Endothelial cell of umbilical vein (primary cell): ENCODE measurements at regions not wholly inside any gene's neighbourhood (a gene's known extent, or its start where the extent isn't known, plus 50 kb on each side); places are given as distances from the start of the nearest gene placed in this dataset.
"Not testable (repeated sequence)": the region's sequence is repeated elsewhere in the genome, so short reads cannot be mapped to it uniquely, and the experiment has no call there.

ENCODE experiments used
- BruUV-seq: library from RNA; stranded (reverse); fragments of 400-500 nt; replicated peaks from 2 replicates; lab custom pipeline; 2021; lab: Mats Ljungman, UMichigan
- CTCF ChIA-PET: fragments of 300-600, 350-600 bp; sonication (Branson Sonifier 250); formaldehyde crosslinking; loops from one replicate; lab custom pipeline; 2021; ENCODE audit warnings: antibody characterized with exemption, inconsistent platforms; lab: Charles Lee
- POLR2A ChIA-PET: fragments of 300-600, 350-600 bp; sonication (Branson Sonifier 250); formaldehyde crosslinking; loops from one replicate; lab custom pipeline; 2021; ENCODE audit warnings: antibody characterized with exemption, inconsistent platforms; lab: Charles Lee
- DNase-seq: peaks from one replicate; pipeline ENCODE4 v3.0.0-alpha.2; 2011; ENCODE audit warnings: low read depth, low spot score
- FAIRE-seq: peaks from 2 replicates; lab custom pipeline; 2011; peaks lifted over from hg19 to GRCh38; lab: Jason Lieb, UNC
- H2AFZ ChIP-seq: 2 replicates; pipeline ENCODE4 v1.6.0; 2012; ENCODE audit warnings: low read depth, low read length, control low read depth, inconsistent platforms
- H3K27ac ChIP-seq: 2 replicates; pipeline ENCODE4 v1.5.1; 2011; ENCODE audit warnings: low read depth, mild to moderate bottlenecking, control low read depth, low read length, moderate library complexity; ENCODE audit not compliant: insufficient read depth
- H3K27me3 ChIP-seq, 2 experiments: 2 replicates each; pipeline versions ENCODE4 v1.6.0 to v1.6.1; 2011; ENCODE audit warnings: low read length in 2 of 2, mixed read lengths in 1 of 2; ENCODE audit not compliant: control insufficient read depth in 2 of 2, insufficient read depth in 2 of 2
- H3K36me3 ChIP-seq, 2 experiments: 2 replicates in 1 of 2; 3 replicates in 1 of 2; pipeline ENCODE4 v1.5.1; 2011; ENCODE audit warnings: low read length in 2 of 2, mild to moderate bottlenecking in 1 of 2, moderate library complexity in 1 of 2; ENCODE audit not compliant: control insufficient read depth in 2 of 2, insufficient read depth in 2 of 2; ENCODE audit errors: extremely low read depth in 1 of 2
- H3K4me1 ChIP-seq: 3 replicates; pipeline ENCODE4 v1.5.1; 2011; ENCODE audit warnings: mild to moderate bottlenecking, low read length; ENCODE audit not compliant: control insufficient read depth, insufficient read depth; ENCODE audit errors: extremely low read depth
- H3K4me2 ChIP-seq: 2 replicates; pipeline ENCODE4 v1.6.1; 2011; ENCODE audit warnings: low read length, control low read depth, mixed read lengths; ENCODE audit not compliant: insufficient read depth
- H3K4me3 ChIP-seq, 3 experiments: fragments of 200-600 bp in 1 of 3; sonication (generic), shearing (Covaris generic) in 1 of 3; replicated peaks in 1 of 3; 2 replicates each; pipeline ENCODE4 v1.5.1; 2011 to 2016; ENCODE audit warnings: control low read depth in 3 of 3, low read length in 3 of 3, mild to moderate bottlenecking in 2 of 3, inconsistent platforms in 1 of 3, low read depth in 1 of 3, moderate library complexity in 1 of 3; ENCODE audit not compliant: insufficient read depth in 1 of 3
- H3K79me2 ChIP-seq: 2 replicates; pipeline ENCODE4 v1.6.0; 2012; ENCODE audit warnings: low read length, inconsistent platforms; ENCODE audit not compliant: control insufficient read depth, insufficient read depth
- H3K9ac ChIP-seq: replicated peaks from 2 replicates; pipeline ENCODE3; 2011; ENCODE audit warnings: low read length, control low read depth; ENCODE audit not compliant: insufficient read depth; ENCODE audit errors: extremely low read depth
- H3K9me1 ChIP-seq: replicated peaks from 3 replicates; pipeline ENCODE4 v1.6.0; 2011; ENCODE audit warnings: mild to moderate bottlenecking, low read length; ENCODE audit not compliant: control insufficient read depth, insufficient read depth; ENCODE audit errors: extremely low read depth
- H3K9me3 ChIP-seq: replicated peaks from 2 replicates; pipeline ENCODE4 v1.5.1; 2012; ENCODE audit warnings: low read length, inconsistent platforms; ENCODE audit not compliant: control insufficient read depth, insufficient read depth
- H4K20me1 ChIP-seq: replicated peaks from 2 replicates; pipeline ENCODE3; 2011; ENCODE audit warnings: mild to moderate bottlenecking, low read length; ENCODE audit not compliant: control insufficient read depth, insufficient read depth; ENCODE audit errors: extremely low read depth
- CTCF ChIP-seq, 2 donors: IDR thresholded peaks; 1 replicate in 1 of 2; 2 replicates in 1 of 2; pipeline ENCODE4 v1.5.1; 2011; ENCODE audit warnings: low read length in 2 of 2, mild to moderate bottlenecking in 2 of 2, moderate library complexity in 2 of 2, control low read depth in 1 of 2, inconsistent platforms in 1 of 2, low read depth in 1 of 2; ENCODE audit not compliant: insufficient read depth in 1 of 2; ENCODE audit errors: extremely low read depth in 1 of 2
- EZH2 ChIP-seq: IDR thresholded peaks from 2 replicates; pipeline ENCODE4 v1.6.1; 2012; ENCODE audit warnings: borderline replicate concordance, low read depth, mild to moderate bottlenecking, moderate library complexity, low read length, inconsistent platforms; ENCODE audit not compliant: severe bottlenecking
- FOS ChIP-seq: IDR thresholded peaks from 2 replicates; pipeline ENCODE4 v1.6.1; 2011; ENCODE audit warnings: mild to moderate bottlenecking, low read length, moderate library complexity, borderline replicate concordance; ENCODE audit not compliant: insufficient read depth
- GATA2 ChIP-seq: IDR thresholded peaks from 2 replicates; pipeline ENCODE4 v1.7.0; 2011; ENCODE audit warnings: low read depth, mild to moderate bottlenecking, moderate library complexity, mixed read lengths, low read length; ENCODE audit not compliant: insufficient read length, insufficient read depth
- JUN ChIP-seq: IDR thresholded peaks from 2 replicates; pipeline ENCODE4 v1.6.1; 2011; ENCODE audit warnings: borderline replicate concordance, low read depth; ENCODE audit not compliant: insufficient read length, insufficient read depth
- MAX ChIP-seq: IDR thresholded peaks from 2 replicates; pipeline ENCODE4 v1.6.1; 2011; ENCODE audit not compliant: insufficient read depth, insufficient read length
- MYC ChIP-seq: IDR thresholded peaks from one replicate; pipeline ENCODE4 v1.6.1; 2011; ENCODE audit warnings: mild to moderate bottlenecking, low read depth, low read length
- POLR2A ChIP-seq: IDR thresholded peaks from 2 replicates; pipeline ENCODE4 v1.6.1; 2012; ENCODE audit warnings: low read depth, mild to moderate bottlenecking, control low read depth, low read length
- POLR2AphosphoS5 ChIP-seq: IDR thresholded peaks from 2 replicates; pipeline ENCODE4 v1.6.1; 2012; ENCODE audit warnings: low read depth, mild to moderate bottlenecking, control low read depth, low read length, moderate library complexity; ENCODE audit not compliant: insufficient read depth
- dilution Hi-C: fragments of 300-500 bp; cut with MboI; formaldehyde crosslinking; loops from one replicate; pipeline ENCODE4 v1.15.0; 2019; ENCODE audit warnings: low sequenced_read_pairs; ENCODE audit not compliant: extremely low pct_ligation_motif_present
- intact Hi-C: fragments of 100-400 bp; cut with micrococcal nuclease; formaldehyde crosslinking; loops from one replicate; pipeline ENCODE4 v1.10.0; 2022

GRCh38 chr6:37752718-37753117, 55.0 kb upstream of the MDGA1 start:
- H3K9me3 ChIP-seq, result no peaks in the 10 kb centered on the region
- FAIRE-seq (no peak), DNase-seq (no peak)
- no peaks in the 10 kb centered on the region for H3K36me3 ChIP-seq
- ChIA-PET CTCF (no interaction called here), POLR2A (no interaction called here)
- H3K4me1 ChIP-seq, result no peaks in the 10 kb centered on the region
- no peak overlapping the region for H2AFZ ChIP-seq
- H3K27ac ChIP-seq, result no peak overlapping the region
- no peaks in the 10 kb centered on the region for H4K20me1 ChIP-seq
- dilution Hi-C loops, result no loop called here
- no peak for TF ChIP-seq POLR2A
- TF ChIP-seq MAX, result no peak
- TF ChIP-seq POLR2AphosphoS5, result no peak
- TF ChIP-seq FOS, result no peak
- no peak for TF ChIP-seq GATA2
- TF ChIP-seq MYC, result no peak
- no peak for TF ChIP-seq EZH2
- TF ChIP-seq CTCF (IDR thresholded peaks at IDR 0.05; ENCODE audit: extremely low read depth in 1 of 2, insufficient read depth in 1 of 2, low read depth in 1 of 2, low read length in 2 of 2), result no peak
- no peak for TF ChIP-seq JUN
- BruUV-seq, result no TSS peak
- H3K9ac ChIP-seq, result no peak overlapping the region
- no peaks in the 10 kb centered on the region for H3K79me2 ChIP-seq
- H3K27me3 ChIP-seq, result peaks cover 8 to 13% of the 10 kb centered on the region in 2 experiments
- no peak overlapping the region for H3K4me3 ChIP-seq
- H3K9me1 ChIP-seq, result no peaks in the 10 kb centered on the region
- intact Hi-C loops, result no loop called here
- H3K4me2 ChIP-seq, result no peak overlapping the region

- H3K27ac ChIP-seq, H3K36me3 ChIP-seq, H3K79me2 ChIP-seq, H2AFZ ChIP-seq, dilution Hi-C loops, BruUV-seq, intact Hi-C loops, H3K9me1 ChIP-seq, H3K9me3 ChIP-seq, H4K20me1 ChIP-seq, H3K9ac ChIP-seq, POLR2A ChIA-PET, H3K4me2 ChIP-seq, DNase-seq, H3K4me1 ChIP-seq, H3K27me3 ChIP-seq, FAIRE-seq, H3K4me3 ChIP-seq: not testable (repeated sequence)
- CTCF ChIA-PET, result interaction anchor here (1.3 kb wide), 1 partner anchor 42 kb away, joined by 3 read pairs; no protein-coding TSS in a partner anchor
These were observed 51.7 kb upstream of the MDGA1 start for GRCh38 chr6:37749367-37749766.
